GM23338 (cell line): ENCODE measurements at regions not wholly inside any gene's neighbourhood (a gene's known extent, or its start where the extent isn't known, plus 50 kb on each side); places are given as distances from the start of the nearest gene placed in this dataset.

Source experiments
- ATAC-seq: fragments of 200-7000 bp; cut with Tn5 transposase; 3 replicates; pipeline ENCODE4 v1.9.1; 2020
- DNase-seq: peaks from one replicate; pipeline ENCODE4 v3.0.0-alpha.2; 2015; ENCODE audit warnings: low spot score
- H2AFZ ChIP-seq: fragments of 200-600 bp; sonication (generic); 2 replicates; pipeline ENCODE4 v1.8.0; 2016; ENCODE audit warnings: antibody characterized with exemption, mild to moderate bottlenecking, moderate library complexity
- H3F3A ChIP-seq: fragments of 200-600 bp; sonication (generic); replicated peaks from 2 replicates; pipeline ENCODE4 v1.8.0; 2017; ENCODE audit warnings: antibody characterized with exemption, mixed run types, low read depth
- H3K27ac ChIP-seq: fragments of 200-600 bp; sonication (generic); 2 replicates; pipeline ENCODE4 v1.6.1; 2016; ENCODE audit warnings: low read depth
- H3K27me3 ChIP-seq: fragments of 200-600 bp; sonication (generic); 2 replicates; pipeline ENCODE4 v1.8.0; 2016; ENCODE audit warnings: mild to moderate bottlenecking, mixed run types, moderate library complexity; ENCODE audit not compliant: insufficient read depth
- H3K36me3 ChIP-seq: fragments of 200-600 bp; sonication (generic); 2 replicates; pipeline ENCODE4 v1.8.0; 2016; ENCODE audit warnings: mild to moderate bottlenecking; ENCODE audit not compliant: insufficient read depth
- H3K4me1 ChIP-seq: fragments of 200-600 bp; sonication (generic); 2 replicates; pipeline ENCODE4 v1.8.0; 2016; ENCODE audit warnings: mild to moderate bottlenecking, moderate library complexity; ENCODE audit not compliant: insufficient read depth
- H3K4me2 ChIP-seq: fragments of 200-600 bp; sonication (generic); 2 replicates; pipeline ENCODE4 v1.7.1; 2017; ENCODE audit warnings: mixed run types
- H3K4me3 ChIP-seq: fragments of 200-600 bp; sonication (generic); 2 replicates; pipeline ENCODE4 v1.6.1; 2016; ENCODE audit warnings: mixed run types
- H3K79me2 ChIP-seq: fragments of 200-600 bp; sonication (generic); replicated peaks from 2 replicates; pipeline ENCODE4 v1.8.0; 2017; ENCODE audit warnings: mild to moderate bottlenecking; ENCODE audit not compliant: insufficient read depth
- H3K9me2 ChIP-seq: fragments of 200-600 bp; sonication (generic); 2 replicates; pipeline ENCODE4 v1.8.0; 2017; ENCODE audit not compliant: insufficient read depth
- H4K20me1 ChIP-seq: fragments of 200-600 bp; sonication (generic); replicated peaks from 2 replicates; pipeline ENCODE4 v1.8.0; 2017; ENCODE audit warnings: mild to moderate bottlenecking; ENCODE audit not compliant: insufficient read depth
- H3K27ac Mint-ChIP-seq: 2 replicates; pipeline ENCODE4 v1.8.0; 2020; ENCODE audit warnings: inconsistent platforms, mild to moderate bottlenecking, moderate library complexity, mixed read lengths
- H3K27me3 Mint-ChIP-seq: 3 replicates; pipeline ENCODE4 v1.8.0; 2022; ENCODE audit warnings: low read depth, mild to moderate bottlenecking, moderate library complexity, mixed read lengths, inconsistent platforms; ENCODE audit not compliant: insufficient read depth, poor library complexity
- H3K36me3 Mint-ChIP-seq: 3 replicates; pipeline ENCODE4 v1.8.0; 2021; ENCODE audit warnings: low read depth, mild to moderate bottlenecking, inconsistent platforms, moderate library complexity, mixed read lengths
- H3K4me1 Mint-ChIP-seq: 3 replicates; pipeline ENCODE4 v1.8.0; 2020; ENCODE audit warnings: mild to moderate bottlenecking, inconsistent platforms, mixed read lengths
- H3K4me3 Mint-ChIP-seq: 3 replicates; pipeline ENCODE4 v1.8.0; 2021; ENCODE audit warnings: moderate library complexity, mild to moderate bottlenecking, inconsistent platforms, mixed read lengths
- H3K9me3 Mint-ChIP-seq: 3 replicates; pipeline ENCODE4 v1.8.0; 2020; ENCODE audit warnings: moderate library complexity, mild to moderate bottlenecking, inconsistent platforms, mixed read lengths
- CREB1 ChIP-seq: fragments of 250-450 bp; sonication (Bioruptor Pico); IDR thresholded peaks from 2 replicates; pipeline ENCODE4 v1.5.0; 2020; ENCODE audit warnings: low read depth, mild to moderate bottlenecking, moderate library complexity
- EZH2 ChIP-seq: fragments of 200-600 bp; sonication (generic); IDR thresholded peaks from one replicate; pipeline ENCODE4 v1.8.0; 2017; ENCODE audit warnings: antibody characterized with exemption, mild to moderate bottlenecking, low read depth; ENCODE audit not compliant: unreplicated experiment
- NANOG ChIP-seq: IDR thresholded peaks from 2 replicates; pipeline ENCODE4 v1.6.1; 2016; ENCODE audit warnings: antibody characterized with exemption, borderline replicate concordance
- REST ChIP-seq: IDR thresholded peaks from one replicate; pipeline ENCODE4 v1.6.1; 2018; ENCODE audit warnings: antibody characterized with exemption; ENCODE audit not compliant: unreplicated experiment
- ZNF114 ChIP-seq: fragments of 250-450 bp; sonication (Bioruptor Pico); IDR thresholded peaks from 2 replicates; pipeline ENCODE4 v1.5.0; 2020; ENCODE audit warnings: mild to moderate bottlenecking, moderate library complexity
- ZNF331 ChIP-seq: fragments of 250-450 bp; sonication (Bioruptor Pico); IDR thresholded peaks from 2 replicates; pipeline ENCODE4 v1.5.0; 2020; ENCODE audit warnings: low read depth, mild to moderate bottlenecking, moderate library complexity
- TF ChIP-seq, protein P1 (sequence below), 2 experiments: fragments of 200-600 bp in 1 of 2; sonication (generic) in 1 of 2; conservative IDR thresholded peaks; 2 replicates each; pipeline versions ENCODE4 v1.5.1 to v1.6.1; 2016 to 2017; ENCODE audit warnings: antibody characterized with exemption in 2 of 2, low read depth in 2 of 2, mild to moderate bottlenecking in 2 of 2, moderate library complexity in 1 of 2

GRCh38 chr12:91773749-91774429, 371.8 kb downstream of the BTG1 start:
- Histone ChIP-seq H3K27ac (no peak overlapping the region), H4K20me1 (no peaks in the 10 kb centered on the region), H3K4me3 (no peak overlapping the region), H2AFZ (no peak overlapping the region), H3K9me2 (peaks cover 4% of the 10 kb centered on the region), H3K79me2 (no peaks in the 10 kb centered on the region), H3K4me1 (no peaks in the 10 kb centered on the region), H3K36me3 (no peaks in the 10 kb centered on the region), H3K4me2 (no peak overlapping the region), H3F3A (no peaks in the 10 kb centered on the region), H3K27me3 (no peaks in the 10 kb centered on the region)
- Mint-ChIP-seq H3K27me3 (peaks cover 2% of the 10 kb centered on the region), H3K4me3 (no peak overlapping the region), H3K9me3 (no peaks in the 10 kb centered on the region), H3K4me1 (peaks cover 1% of the 10 kb centered on the region; the same call in 1 of the 3 replicates), H3K36me3 (no peaks in the 10 kb centered on the region), H3K27ac (no peak overlapping the region)
- no peak for TF ChIP-seq ZNF331 (CRISPR knock-in tag)
- no peak for TF ChIP-seq ZNF114 (CRISPR knock-in tag)
- TF ChIP-seq, protein P1, sequence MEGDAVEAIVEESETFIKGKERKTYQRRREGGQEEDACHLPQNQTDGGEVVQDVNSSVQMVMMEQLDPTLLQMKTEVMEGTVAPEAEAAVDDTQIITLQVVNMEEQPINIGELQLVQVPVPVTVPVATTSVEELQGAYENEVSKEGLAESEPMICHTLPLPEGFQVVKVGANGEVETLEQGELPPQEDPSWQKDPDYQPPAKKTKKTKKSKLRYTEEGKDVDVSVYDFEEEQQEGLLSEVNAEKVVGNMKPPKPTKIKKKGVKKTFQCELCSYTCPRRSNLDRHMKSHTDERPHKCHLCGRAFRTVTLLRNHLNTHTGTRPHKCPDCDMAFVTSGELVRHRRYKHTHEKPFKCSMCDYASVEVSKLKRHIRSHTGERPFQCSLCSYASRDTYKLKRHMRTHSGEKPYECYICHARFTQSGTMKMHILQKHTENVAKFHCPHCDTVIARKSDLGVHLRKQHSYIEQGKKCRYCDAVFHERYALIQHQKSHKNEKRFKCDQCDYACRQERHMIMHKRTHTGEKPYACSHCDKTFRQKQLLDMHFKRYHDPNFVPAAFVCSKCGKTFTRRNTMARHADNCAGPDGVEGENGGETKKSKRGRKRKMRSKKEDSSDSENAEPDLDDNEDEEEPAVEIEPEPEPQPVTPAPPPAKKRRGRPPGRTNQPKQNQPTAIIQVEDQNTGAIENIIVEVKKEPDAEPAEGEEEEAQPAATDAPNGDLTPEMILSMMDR (conservative IDR thresholded peaks at IDR 0.05; ENCODE audit: low read depth in 2 of 2) = no peak
- TF ChIP-seq NANOG = no peak
- ATAC-seq = no peak
- no peak for DNase-seq

DNA sequence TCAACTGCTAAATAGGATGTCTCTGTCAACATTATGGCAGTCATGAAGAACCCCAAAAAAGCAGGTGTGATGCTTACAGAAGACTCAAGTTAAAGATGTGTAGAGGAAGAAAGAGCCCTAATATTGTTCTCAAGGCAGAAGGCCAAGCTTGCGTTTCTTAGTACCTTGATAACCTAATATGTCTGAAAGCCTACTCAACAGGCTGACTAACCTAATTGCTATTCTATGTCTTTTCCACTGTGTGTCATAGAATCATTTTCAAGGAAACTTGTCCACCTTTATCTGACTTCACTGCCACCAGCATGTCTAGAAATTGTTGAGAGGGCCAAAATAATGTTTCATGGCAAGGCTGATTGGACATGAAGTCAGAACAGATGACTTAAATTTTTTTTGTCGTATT, 373.2 kb downstream of the BTG1 start:
- DNase-seq = no peak
- Mint-ChIP-seq H3K4me1 (no peaks in the 10 kb centered on the region), H3K27me3 (peaks cover 2% of the 10 kb centered on the region), H3K27ac (no peak overlapping the region), H3K4me3 (no peak overlapping the region), H3K9me3 (peaks cover 3% of the 10 kb centered on the region; the same call in 1 of the 3 replicates), H3K36me3 (no peaks in the 10 kb centered on the region)
- Histone ChIP-seq H4K20me1 (no peaks in the 10 kb centered on the region), H3K27ac (no peak overlapping the region), H3K79me2 (no peaks in the 10 kb centered on the region), H3K9me2 (peaks cover 4% of the 10 kb centered on the region), H3K27me3 (no peaks in the 10 kb centered on the region), H2AFZ (no peak overlapping the region), H3K36me3 (no peaks in the 10 kb centered on the region), H3F3A (no peaks in the 10 kb centered on the region), H3K4me2 (no peak overlapping the region), H3K4me1 (no peaks in the 10 kb centered on the region), H3K4me3 (no peak overlapping the region)
- no peak for ATAC-seq
- TF ChIP-seq EZH2 = no peak
- TF ChIP-seq, protein P1 (conservative IDR thresholded peaks at IDR 0.05; ENCODE audit: low read depth in 2 of 2) = no peak
- no peak for TF ChIP-seq CREB1 (CRISPR knock-in tag)
- no peak for TF ChIP-seq REST
